Skeletal muscle tissue (tissue), 3 donors: ENCODE measurements at regions not wholly inside any gene's neighbourhood (a gene's known extent, or its start where the extent isn't known, plus 50 kb on each side); places are given as distances from the start of the nearest gene placed in this dataset.

Source experiments
- H3K27ac ChIP-seq: one replicate; pipeline ENCODE4 v1.7.0; 2013; ENCODE audit warnings: mild to moderate bottlenecking, low read depth, low read length, inconsistent platforms
- H3K27me3 ChIP-seq, 3 donors: one replicate each; pipeline ENCODE4 v1.7.0; 2013; ENCODE audit warnings: low read length in 3 of 3; ENCODE audit not compliant: control insufficient read depth in 3 of 3, insufficient read depth in 3 of 3
- H3K36me3 ChIP-seq, 3 donors: one replicate each; pipeline ENCODE4 v1.7.0; 2013; ENCODE audit warnings: low read length in 3 of 3; ENCODE audit not compliant: control insufficient read depth in 3 of 3, insufficient read depth in 3 of 3
- H3K4me1 ChIP-seq, 3 donors: one replicate each; pipeline ENCODE4 v1.7.0; 2013; ENCODE audit warnings: low read length in 3 of 3, mild to moderate bottlenecking in 3 of 3; ENCODE audit not compliant: control insufficient read depth in 3 of 3, insufficient read depth in 3 of 3
- H3K4me3 ChIP-seq, 3 donors: one replicate each; pipeline ENCODE4 v1.7.0; 2013; ENCODE audit warnings: low read length in 3 of 3
- H3K9ac ChIP-seq, 3 donors: one replicate each; pipeline ENCODE4 v1.7.0; 2013; ENCODE audit warnings: low read length in 3 of 3, mild to moderate bottlenecking in 3 of 3, moderate library complexity in 2 of 3, low read depth in 1 of 3
- H3K9me3 ChIP-seq, 3 donors: one replicate each; pipeline ENCODE4 v1.7.0; 2013; ENCODE audit warnings: low read length in 3 of 3; ENCODE audit not compliant: control insufficient read depth in 3 of 3
- donor health status: Osteomylitis.

GRCh38 chr7:26457696-26458327 is 166.2 kb downstream of the SNX10 start:
- Histone ChIP-seq H3K9me3 (no peaks in the 10 kb centered on the region), H3K9ac (no peak overlapping the region), H3K27me3 (no peaks in the 10 kb centered on the region), H3K27ac (no peak overlapping the region), H3K36me3 (no peaks in the 10 kb centered on the region), H3K4me1 (no peaks in the 10 kb centered on the region), H3K4me3 (no peak overlapping the region)

- no peaks in the 10 kb centered on the region for H3K4me1 ChIP-seq
- no peaks in the 10 kb centered on the region for H3K36me3 ChIP-seq
- no peak overlapping the region for H3K4me3 ChIP-seq
- no peak overlapping the region for H3K27ac ChIP-seq
- H3K9ac ChIP-seq: no peak overlapping the region
- no peaks in the 10 kb centered on the region for H3K27me3 ChIP-seq
- no peaks in the 10 kb centered on the region for H3K9me3 ChIP-seq
Observed at GRCh38 chr7:26458466-26459145, 166.9 kb downstream of the SNX10 start.

- Histone ChIP-seq H3K4me1 (no peaks in the 10 kb centered on the region), H3K27me3 (no peaks in the 10 kb centered on the region), H3K36me3 (no peaks in the 10 kb centered on the region), H3K9me3 (no peaks in the 10 kb centered on the region), H3K27ac (no peak overlapping the region), H3K9ac (no peak overlapping the region), H3K4me3 (no peak overlapping the region)
Observed at GRCh38 chr7:26459540-26460193, 168.0 kb downstream of the SNX10 start.

GRCh38 chr7:26460351-26461085 is 168.9 kb downstream of the SNX10 start:
- no peaks in the 10 kb centered on the region for H3K36me3 ChIP-seq
- no peak overlapping the region for H3K4me3 ChIP-seq
- H3K4me1 ChIP-seq: no peaks in the 10 kb centered on the region
- no peaks in the 10 kb centered on the region for H3K27me3 ChIP-seq
- H3K9me3 ChIP-seq: no peaks in the 10 kb centered on the region
- no peak overlapping the region for H3K27ac ChIP-seq
- no peak overlapping the region for H3K9ac ChIP-seq

- Histone ChIP-seq H3K9me3 (no peaks in the 10 kb centered on the region), H3K27ac (no peak overlapping the region), H3K4me1 (no peaks in the 10 kb centered on the region), H3K36me3 (no peaks in the 10 kb centered on the region), H3K9ac (no peak overlapping the region), H3K27me3 (no peaks in the 10 kb centered on the region), H3K4me3 (no peak overlapping the region)
Observed at GRCh38 chr7:26461518-26461917, 169.9 kb downstream of the SNX10 start.

- H3K27me3 ChIP-seq: no peaks in the 10 kb centered on the region
- H3K27ac ChIP-seq: no peak overlapping the region
- H3K4me1 ChIP-seq: no peaks in the 10 kb centered on the region
- H3K4me3 ChIP-seq: no peak overlapping the region
- H3K36me3 ChIP-seq: no peaks in the 10 kb centered on the region
- no peaks in the 10 kb centered on the region for H3K9me3 ChIP-seq
- no peak overlapping the region for H3K9ac ChIP-seq
Observed at GRCh38 chr7:26466007-26466406, 174.3 kb downstream of the SNX10 start.

- Histone ChIP-seq H3K4me3 (no peak overlapping the region), H3K27ac (no peak overlapping the region), H3K9ac (no peak overlapping the region), H3K4me1 (no peaks in the 10 kb centered on the region), H3K36me3 (no peaks in the 10 kb centered on the region), H3K27me3 (no peaks in the 10 kb centered on the region), H3K9me3 (no peaks in the 10 kb centered on the region)
Observed at GRCh38 chr7:26467104-26467503, 175.4 kb downstream of the SNX10 start.

GRCh38 chr7:26467541-26467940 is 175.9 kb downstream of the SNX10 start:
- no peak overlapping the region for H3K4me3 ChIP-seq
- H3K36me3 ChIP-seq: no peaks in the 10 kb centered on the region
- no peak overlapping the region for H3K27ac ChIP-seq
- H3K9ac ChIP-seq: no peak overlapping the region
- no peaks in the 10 kb centered on the region for H3K4me1 ChIP-seq
- H3K9me3 ChIP-seq: no peaks in the 10 kb centered on the region
- no peaks in the 10 kb centered on the region for H3K27me3 ChIP-seq

GRCh38 chr7:26468625-26469024 is 177.0 kb downstream of the SNX10 start:
- no peak overlapping the region for H3K27ac ChIP-seq
- H3K9ac ChIP-seq: no peak overlapping the region
- no peaks in the 10 kb centered on the region for H3K9me3 ChIP-seq
- no peaks in the 10 kb centered on the region for H3K36me3 ChIP-seq
- no peaks in the 10 kb centered on the region for H3K4me1 ChIP-seq
- no peak overlapping the region for H3K4me3 ChIP-seq
- no peaks in the 10 kb centered on the region for H3K27me3 ChIP-seq

- H3K4me1 ChIP-seq: no peaks in the 10 kb centered on the region
- H3K27me3 ChIP-seq: no peaks in the 10 kb centered on the region
- H3K27ac ChIP-seq: no peak overlapping the region
- H3K36me3 ChIP-seq: no peaks in the 10 kb centered on the region
- no peak overlapping the region for H3K9ac ChIP-seq
- no peaks in the 10 kb centered on the region for H3K9me3 ChIP-seq
- H3K4me3 ChIP-seq: no peak overlapping the region
Observed at GRCh38 chr7:26469188-26469587, 177.5 kb downstream of the SNX10 start.
